ENCODE measurements at regions not wholly inside any gene's neighbourhood (a gene's known extent, or its start where the extent isn't known, plus 50 kb on each side); places are given as distances from the start of the nearest gene placed in this dataset.

DNA sequence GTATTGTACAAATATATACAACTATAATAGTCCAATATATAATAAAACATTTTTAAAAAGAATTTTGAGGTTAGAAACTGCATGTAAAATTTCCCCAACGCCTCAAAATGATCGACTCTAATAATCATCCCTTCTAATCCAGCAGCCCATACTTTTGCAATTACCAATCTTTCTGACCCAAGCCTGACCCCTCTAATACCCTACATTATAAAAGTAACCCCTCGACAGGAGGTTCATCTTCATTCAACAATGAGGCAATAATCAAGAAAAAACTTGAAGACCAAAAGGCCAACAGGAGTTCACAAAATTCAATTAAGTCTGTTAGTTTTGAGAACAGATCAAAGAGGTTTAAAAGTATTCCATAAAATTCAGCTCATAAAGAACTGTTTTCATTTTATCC lies 393.5 kb downstream of the GPM6A start (continued):
- TF ChIP-seq, protein P1, sequence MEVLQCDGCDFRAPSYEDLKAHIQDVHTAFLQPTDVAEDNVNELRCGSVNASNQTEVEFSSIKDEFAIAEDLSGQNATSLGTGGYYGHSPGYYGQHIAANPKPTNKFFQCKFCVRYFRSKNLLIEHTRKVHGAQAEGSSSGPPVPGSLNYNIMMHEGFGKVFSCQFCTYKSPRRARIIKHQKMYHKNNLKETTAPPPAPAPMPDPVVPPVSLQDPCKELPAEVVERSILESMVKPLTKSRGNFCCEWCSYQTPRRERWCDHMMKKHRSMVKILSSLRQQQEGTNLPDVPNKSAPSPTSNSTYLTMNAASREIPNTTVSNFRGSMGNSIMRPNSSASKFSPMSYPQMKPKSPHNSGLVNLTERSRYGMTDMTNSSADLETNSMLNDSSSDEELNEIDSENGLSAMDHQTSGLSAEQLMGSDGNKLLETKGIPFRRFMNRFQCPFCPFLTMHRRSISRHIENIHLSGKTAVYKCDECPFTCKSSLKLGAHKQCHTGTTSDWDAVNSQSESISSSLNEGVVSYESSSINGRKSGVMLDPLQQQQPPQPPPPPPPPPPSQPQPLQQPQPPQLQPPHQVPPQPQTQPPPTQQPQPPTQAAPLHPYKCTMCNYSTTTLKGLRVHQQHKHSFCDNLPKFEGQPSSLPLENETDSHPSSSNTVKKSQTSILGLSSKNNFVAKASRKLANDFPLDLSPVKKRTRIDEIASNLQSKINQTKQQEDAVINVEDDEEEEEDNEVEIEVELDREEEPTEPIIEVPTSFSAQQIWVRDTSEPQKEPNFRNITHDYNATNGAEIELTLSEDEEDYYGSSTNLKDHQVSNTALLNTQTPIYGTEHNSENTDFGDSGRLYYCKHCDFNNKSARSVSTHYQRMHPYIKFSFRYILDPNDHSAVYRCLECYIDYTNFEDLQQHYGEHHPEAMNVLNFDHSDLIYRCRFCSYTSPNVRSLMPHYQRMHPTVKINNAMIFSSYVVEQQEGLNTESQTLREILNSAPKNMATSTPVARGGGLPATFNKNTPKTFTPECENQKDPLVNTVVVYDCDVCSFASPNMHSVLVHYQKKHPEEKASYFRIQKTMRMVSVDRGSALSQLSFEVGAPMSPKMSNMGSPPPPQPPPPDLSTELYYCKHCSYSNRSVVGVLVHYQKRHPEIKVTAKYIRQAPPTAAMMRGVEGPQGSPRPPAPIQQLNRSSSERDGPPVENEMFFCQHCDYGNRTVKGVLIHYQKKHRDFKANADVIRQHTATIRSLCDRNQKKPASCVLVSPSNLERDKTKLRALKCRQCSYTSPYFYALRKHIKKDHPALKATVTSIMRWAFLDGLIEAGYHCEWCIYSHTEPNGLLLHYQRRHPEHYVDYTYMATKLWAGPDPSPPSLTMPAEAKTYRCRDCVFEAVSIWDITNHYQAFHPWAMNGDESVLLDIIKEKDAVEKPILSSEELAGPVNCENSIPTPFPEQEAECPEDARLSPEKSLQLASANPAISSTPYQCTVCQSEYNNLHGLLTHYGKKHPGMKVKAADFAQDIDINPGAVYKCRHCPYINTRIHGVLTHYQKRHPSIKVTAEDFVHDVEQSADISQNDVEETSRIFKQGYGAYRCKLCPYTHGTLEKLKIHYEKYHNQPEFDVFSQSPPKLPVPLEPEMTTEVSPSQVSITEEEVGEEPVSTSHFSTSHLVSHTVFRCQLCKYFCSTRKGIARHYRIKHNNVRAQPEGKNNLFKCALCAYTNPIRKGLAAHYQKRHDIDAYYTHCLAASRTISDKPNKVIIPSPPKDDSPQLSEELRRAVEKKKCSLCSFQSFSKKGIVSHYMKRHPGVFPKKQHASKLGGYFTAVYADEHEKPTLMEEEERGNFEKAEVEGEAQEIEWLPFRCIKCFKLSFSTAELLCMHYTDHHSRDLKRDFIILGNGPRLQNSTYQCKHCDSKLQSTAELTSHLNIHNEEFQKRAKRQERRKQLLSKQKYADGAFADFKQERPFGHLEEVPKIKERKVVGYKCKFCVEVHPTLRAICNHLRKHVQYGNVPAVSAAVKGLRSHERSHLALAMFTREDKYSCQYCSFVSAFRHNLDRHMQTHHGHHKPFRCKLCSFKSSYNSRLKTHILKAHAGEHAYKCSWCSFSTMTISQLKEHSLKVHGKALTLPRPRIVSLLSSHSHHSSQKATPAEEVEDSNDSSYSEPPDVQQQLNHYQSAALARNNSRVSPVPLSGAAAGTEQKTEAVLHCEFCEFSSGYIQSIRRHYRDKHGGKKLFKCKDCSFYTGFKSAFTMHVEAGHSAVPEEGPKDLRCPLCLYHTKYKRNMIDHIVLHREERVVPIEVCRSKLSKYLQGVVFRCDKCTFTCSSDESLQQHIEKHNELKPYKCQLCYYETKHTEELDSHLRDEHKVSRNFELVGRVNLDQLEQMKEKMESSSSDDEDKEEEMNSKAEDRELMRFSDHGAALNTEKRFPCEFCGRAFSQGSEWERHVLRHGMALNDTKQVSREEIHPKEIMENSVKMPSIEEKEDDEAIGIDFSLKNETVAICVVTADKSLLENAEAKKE (CRISPR knock-in tag; IDR thresholded peaks at IDR 0.05) = no peak
- TF ChIP-seq EZH2 (IDR thresholded peaks at IDR 0.05; ENCODE audit: low read depth, unreplicated experiment) = no peak

- H3K36me3 ChIP-seq (ENCODE audit: insufficient read depth) = no peaks in the 10 kb centered on the region; the same call in 1 of the 2 replicates
- no peak overlapping the region for H3K4me2 ChIP-seq
- DNase-seq (ENCODE audit: low spot score) (no peak), ATAC-seq (no peak)
- no peaks in the 10 kb centered on the region for H3K36me3 Mint-ChIP-seq (ENCODE audit: low read depth)
- H3K27me3 Mint-ChIP-seq (ENCODE audit: insufficient read depth, low read depth, poor library complexity) = peaks cover 2% of the 10 kb centered on the region
- no peaks in the 10 kb centered on the region for H4K20me1 ChIP-seq (replicated peaks; ENCODE audit: insufficient read depth)
- H3K27ac ChIP-seq (ENCODE audit: low read depth) = no peak overlapping the region
- peak overlapping the region; percentile 33; the same call in 1 of the 2 replicates for H2AFZ ChIP-seq
- no peaks in the 10 kb centered on the region for H3K27me3 ChIP-seq (ENCODE audit: insufficient read depth)
- H3K4me3 Mint-ChIP-seq = no peak overlapping the region
- H3K9me2 ChIP-seq (ENCODE audit: insufficient read depth) = no peaks in the 10 kb centered on the region
- peaks cover 10% of the 10 kb centered on the region for H3K4me1 ChIP-seq (ENCODE audit: insufficient read depth)
- 0 out of 3 replicates have a peak, but pooled peaks cover 3% of the 10 kb centered on the region for H3K9me3 Mint-ChIP-seq
- H3K27ac Mint-ChIP-seq = no peak overlapping the region
- no peaks in the 10 kb centered on the region for H3F3A ChIP-seq (replicated peaks; ENCODE audit: low read depth)
- no peaks in the 10 kb centered on the region for H3K79me2 ChIP-seq (replicated peaks; ENCODE audit: insufficient read depth)
- no peak overlapping the region for H3K4me3 ChIP-seq
- H3K4me1 Mint-ChIP-seq = peaks cover 12% of the 10 kb centered on the region
- TF ChIP-seq JUNB (IDR thresholded peaks at IDR 0.05; ENCODE audit: unreplicated experiment) (no peak), ZNF331 (CRISPR knock-in tag; IDR thresholded peaks at IDR 0.05; ENCODE audit: low read depth) (no peak), EZH2phosphoT487 (IDR thresholded peaks at IDR 0.05; ENCODE audit: unreplicated experiment) (no peak), NANOG (IDR thresholded peaks at IDR 0.05; ENCODE audit: borderline replicate concordance) (no peak), POLR2AphosphoS5 (IDR thresholded peaks at IDR 0.05; ENCODE audit: low read depth) (no peak), CTCF (conservative IDR thresholded peaks at IDR 0.05; ENCODE audit: low read depth in 2 of 2) (no peak)
- TF ChIP-seq, protein P2, sequence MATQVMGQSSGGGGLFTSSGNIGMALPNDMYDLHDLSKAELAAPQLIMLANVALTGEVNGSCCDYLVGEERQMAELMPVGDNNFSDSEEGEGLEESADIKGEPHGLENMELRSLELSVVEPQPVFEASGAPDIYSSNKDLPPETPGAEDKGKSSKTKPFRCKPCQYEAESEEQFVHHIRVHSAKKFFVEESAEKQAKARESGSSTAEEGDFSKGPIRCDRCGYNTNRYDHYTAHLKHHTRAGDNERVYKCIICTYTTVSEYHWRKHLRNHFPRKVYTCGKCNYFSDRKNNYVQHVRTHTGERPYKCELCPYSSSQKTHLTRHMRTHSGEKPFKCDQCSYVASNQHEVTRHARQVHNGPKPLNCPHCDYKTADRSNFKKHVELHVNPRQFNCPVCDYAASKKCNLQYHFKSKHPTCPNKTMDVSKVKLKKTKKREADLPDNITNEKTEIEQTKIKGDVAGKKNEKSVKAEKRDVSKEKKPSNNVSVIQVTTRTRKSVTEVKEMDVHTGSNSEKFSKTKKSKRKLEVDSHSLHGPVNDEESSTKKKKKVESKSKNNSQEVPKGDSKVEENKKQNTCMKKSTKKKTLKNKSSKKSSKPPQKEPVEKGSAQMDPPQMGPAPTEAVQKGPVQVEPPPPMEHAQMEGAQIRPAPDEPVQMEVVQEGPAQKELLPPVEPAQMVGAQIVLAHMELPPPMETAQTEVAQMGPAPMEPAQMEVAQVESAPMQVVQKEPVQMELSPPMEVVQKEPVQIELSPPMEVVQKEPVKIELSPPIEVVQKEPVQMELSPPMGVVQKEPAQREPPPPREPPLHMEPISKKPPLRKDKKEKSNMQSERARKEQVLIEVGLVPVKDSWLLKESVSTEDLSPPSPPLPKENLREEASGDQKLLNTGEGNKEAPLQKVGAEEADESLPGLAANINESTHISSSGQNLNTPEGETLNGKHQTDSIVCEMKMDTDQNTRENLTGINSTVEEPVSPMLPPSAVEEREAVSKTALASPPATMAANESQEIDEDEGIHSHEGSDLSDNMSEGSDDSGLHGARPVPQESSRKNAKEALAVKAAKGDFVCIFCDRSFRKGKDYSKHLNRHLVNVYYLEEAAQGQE (IDR thresholded peaks at IDR 0.05; ENCODE audit: unreplicated experiment) = no peak
These were observed 392.8 kb downstream of the GPM6A start for GRCh38 chr4:175419236-175419718.

Measured in GM23338 (cell line).